Esophagus muscularis mucosa (tissue), 3 donors: ENCODE measurements at regions not wholly inside any gene's neighbourhood (a gene's known extent, or its start where the extent isn't known, plus 50 kb on each side); places are given as distances from the start of the nearest gene placed in this dataset.

ENCODE experiments used
- POLR2A ChIP-seq: fragments of 450-650 bp; IDR thresholded peaks from one replicate; pipeline ENCODE4 v1.6.1; 2017; ENCODE audit warnings: antibody characterized with exemption, moderate library complexity, mild to moderate bottlenecking, low read depth
- TF ChIP-seq, protein P1 (sequence below), 3 experiments: fragments of 200-600 bp in 2 of 3; fragments of 450-650 bp in 1 of 3; sonication (generic) in 2 of 3; IDR thresholded peaks; one replicate each; pipeline ENCODE4 v1.5.1; 2017 to 2019; ENCODE audit warnings: antibody characterized with exemption in 3 of 3, mild to moderate bottlenecking in 2 of 3, moderate library complexity in 1 of 3

- TF ChIP-seq POLR2A = no peak
- TF ChIP-seq, protein P1, sequence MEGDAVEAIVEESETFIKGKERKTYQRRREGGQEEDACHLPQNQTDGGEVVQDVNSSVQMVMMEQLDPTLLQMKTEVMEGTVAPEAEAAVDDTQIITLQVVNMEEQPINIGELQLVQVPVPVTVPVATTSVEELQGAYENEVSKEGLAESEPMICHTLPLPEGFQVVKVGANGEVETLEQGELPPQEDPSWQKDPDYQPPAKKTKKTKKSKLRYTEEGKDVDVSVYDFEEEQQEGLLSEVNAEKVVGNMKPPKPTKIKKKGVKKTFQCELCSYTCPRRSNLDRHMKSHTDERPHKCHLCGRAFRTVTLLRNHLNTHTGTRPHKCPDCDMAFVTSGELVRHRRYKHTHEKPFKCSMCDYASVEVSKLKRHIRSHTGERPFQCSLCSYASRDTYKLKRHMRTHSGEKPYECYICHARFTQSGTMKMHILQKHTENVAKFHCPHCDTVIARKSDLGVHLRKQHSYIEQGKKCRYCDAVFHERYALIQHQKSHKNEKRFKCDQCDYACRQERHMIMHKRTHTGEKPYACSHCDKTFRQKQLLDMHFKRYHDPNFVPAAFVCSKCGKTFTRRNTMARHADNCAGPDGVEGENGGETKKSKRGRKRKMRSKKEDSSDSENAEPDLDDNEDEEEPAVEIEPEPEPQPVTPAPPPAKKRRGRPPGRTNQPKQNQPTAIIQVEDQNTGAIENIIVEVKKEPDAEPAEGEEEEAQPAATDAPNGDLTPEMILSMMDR (IDR thresholded peaks at IDR 0.05) = no peak
Observed at GRCh38 chr5:93201061-93201460, 380.0 kb downstream of the NR2F1-AS1 start.
